Sciatic nerve (tissue), 2 donors: ENCODE measurements at regions not wholly inside any gene's neighbourhood (a gene's known extent, or its start where the extent isn't known, plus 50 kb on each side); places are given as distances from the start of the nearest gene placed in this dataset.
A peak's percentile ranks its signal among the peaks of the same experiment; 100 is the strongest.
"Not testable (repeated sequence)": the region's sequence is repeated elsewhere in the genome, so short reads cannot be mapped to it uniquely, and the experiment has no call there.

ENCODE experiments used
- ATAC-seq: fragments of 200-7000 bp; cut with Tn5 transposase; one replicate; pipeline ENCODE4 v1.9.1; 2020; ENCODE audit warnings: mild to moderate bottlenecking, moderate library complexity
- DNase-seq: peaks from one replicate; pipeline ENCODE4 v3.0.0-alpha.2; 2020; ENCODE audit warnings: low spot score
- intact Hi-C: fragments of 100-400 bp; cut with DNase I; formaldehyde crosslinking; loops from one replicate; pipeline ENCODE4 v1.14.2; 2022
- donor health status: DM: no; HTN: no; CAD: no.
- donor health status: DM: no; HTN: no; CAD: no.

- DNase-seq: peak; percentile 79
- intact Hi-C loops: no loop called here
- peak; percentile 40 for ATAC-seq
Observed at GRCh38 chr2:172299741-172300140, 127.6 kb upstream of the ITGA6 start.

DNA sequence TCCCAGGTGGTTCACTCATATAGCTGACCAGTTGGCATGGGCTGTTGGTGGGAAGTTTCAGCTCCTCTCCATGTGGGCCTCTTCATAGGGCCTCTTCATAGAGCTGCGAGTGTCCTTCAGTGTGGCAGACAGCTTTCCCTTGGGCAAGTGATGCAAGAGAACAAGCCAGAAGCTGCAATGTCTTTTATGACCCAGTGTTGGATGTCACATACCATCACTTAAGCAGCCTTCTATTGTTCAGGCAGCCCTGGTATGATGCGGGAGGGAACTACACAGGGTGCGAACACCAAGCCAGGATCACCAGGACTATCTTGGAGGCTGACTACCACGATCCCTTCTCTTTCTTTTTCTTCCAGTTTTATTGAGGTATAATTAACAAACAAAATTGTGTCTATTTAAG lies 126.5 kb upstream of the ITGA6 start:
- ATAC-seq (no peak), DNase-seq (no peak)
- intact Hi-C loops: no loop called here

GRCh38 chr2:172305066-172305465 lies 122.3 kb upstream of the ITGA6 start:
- DNase-seq (no peak), ATAC-seq (no peak)
- intact Hi-C loops: no loop called here

GRCh38 chr2:172307800-172308199 lies 119.6 kb upstream of the ITGA6 start:
- intact Hi-C loops: no loop called here
- ATAC-seq (no peak), DNase-seq (peak; percentile 75)

GRCh38 chr2:172308253-172308935 lies 119.0 kb upstream of the ITGA6 start:
- no peak for DNase-seq
- ATAC-seq: no peak
- intact Hi-C loops: no loop called here

DNA sequence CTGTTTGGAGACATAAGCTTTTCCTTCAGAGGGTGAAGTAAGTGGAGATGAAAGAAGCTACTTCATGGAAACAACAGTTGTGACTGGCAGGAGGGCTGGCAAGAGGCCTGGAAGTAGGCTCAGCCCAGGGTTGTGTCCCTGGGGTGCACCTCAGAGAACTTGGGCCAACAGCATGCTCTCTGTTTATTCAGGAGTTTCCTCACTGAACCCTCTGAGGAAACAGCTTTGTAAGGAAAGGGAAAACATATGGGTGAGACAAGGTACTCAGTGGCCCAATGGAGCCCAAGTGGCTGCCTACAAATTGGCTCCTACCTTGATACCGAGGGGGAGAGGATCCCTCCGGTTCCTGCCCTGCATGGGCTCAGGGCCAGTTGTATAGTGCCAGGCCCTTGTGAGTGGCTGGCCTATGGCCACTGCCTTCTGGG lies 115.5 kb upstream of the ITGA6 start:
- ATAC-seq (peak; percentile 91), DNase-seq (no peak)
- intact Hi-C loops: no loop called here

GRCh38 chr2:172313715-172314341 lies 113.6 kb upstream of the ITGA6 start:
- ATAC-seq (peak; percentile 46), DNase-seq (no peak)
- intact Hi-C loops: no loop called here

DNA sequence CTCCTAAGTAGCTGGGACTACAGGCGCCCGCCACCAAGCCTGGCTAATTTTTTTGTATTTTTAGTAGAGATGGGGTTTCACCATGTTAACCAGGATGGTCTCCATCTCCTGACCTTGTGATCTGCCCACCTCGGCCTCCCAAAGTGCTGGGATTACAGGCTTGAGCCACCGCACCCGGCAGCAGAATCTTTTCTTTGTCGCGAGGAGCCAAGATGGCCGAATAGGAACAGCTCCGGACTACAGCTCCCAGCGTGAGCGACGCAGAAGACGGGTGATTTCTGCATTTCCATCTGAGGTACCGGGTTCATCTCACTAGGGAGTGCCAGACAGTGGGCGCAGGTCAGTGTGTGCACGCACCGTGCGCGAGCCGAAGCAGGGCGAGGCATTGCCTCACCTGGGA lies 112.3 kb upstream of the ITGA6 start:
- ATAC-seq, DNase-seq, intact Hi-C loops: not testable (repeated sequence)

- no peak for DNase-seq
- intact Hi-C loops: no loop called here
- no peak for ATAC-seq
Observed at GRCh38 chr2:172322049-172322448, 105.3 kb upstream of the ITGA6 start.

GRCh38 chr2:172323256-172323655 lies 104.1 kb upstream of the ITGA6 start:
- ATAC-seq (no peak), DNase-seq (no peak)
- intact Hi-C loops: no loop called here

DNA sequence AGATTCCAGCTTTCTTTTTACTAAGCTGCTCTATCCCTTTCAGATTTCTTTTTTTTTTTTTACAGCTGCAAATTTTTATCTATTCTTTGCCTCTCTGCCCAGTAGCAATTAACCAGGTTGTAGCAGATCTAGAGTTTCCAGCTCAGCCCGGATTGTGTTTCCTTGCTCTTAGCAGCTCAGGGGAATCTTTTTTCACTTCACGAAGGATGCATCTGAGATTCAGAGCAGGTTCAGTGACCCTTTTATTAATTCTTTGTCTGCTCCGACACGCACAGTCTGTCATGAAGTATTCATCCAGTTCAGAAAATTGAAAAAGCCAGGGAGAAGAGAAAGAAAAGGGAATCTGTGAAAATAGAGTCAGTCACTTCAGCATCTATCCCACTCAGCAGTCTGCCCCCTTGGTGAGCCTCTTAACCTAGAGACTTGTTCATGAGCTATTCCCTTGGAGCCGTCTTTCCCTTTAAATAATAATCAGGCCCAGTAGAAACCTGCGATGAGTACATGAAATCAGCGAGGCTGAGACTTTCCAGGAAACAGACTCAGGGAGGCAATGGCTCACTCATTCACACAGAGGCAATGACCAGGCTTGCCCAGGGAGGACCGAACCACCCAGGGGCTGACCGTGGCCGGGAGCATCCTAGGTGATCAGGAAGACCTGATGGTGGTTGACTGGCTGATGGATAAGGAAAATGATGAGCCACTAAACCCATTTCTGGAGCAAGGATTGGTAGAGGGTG lies 103.4 kb upstream of the ITGA6 start:
- no peak for ATAC-seq
- no peak for DNase-seq
- intact Hi-C loops: no loop called here

- DNase-seq (no peak), ATAC-seq (no peak)
- intact Hi-C loops: no loop called here
Observed at GRCh38 chr2:172326211-172326509, 101.2 kb upstream of the ITGA6 start.

GRCh38 chr2:172328103-172328841 lies 99.1 kb upstream of the ITGA6 start:
- no peak for ATAC-seq
- DNase-seq: no peak
- intact Hi-C loops: no loop called here

DNA sequence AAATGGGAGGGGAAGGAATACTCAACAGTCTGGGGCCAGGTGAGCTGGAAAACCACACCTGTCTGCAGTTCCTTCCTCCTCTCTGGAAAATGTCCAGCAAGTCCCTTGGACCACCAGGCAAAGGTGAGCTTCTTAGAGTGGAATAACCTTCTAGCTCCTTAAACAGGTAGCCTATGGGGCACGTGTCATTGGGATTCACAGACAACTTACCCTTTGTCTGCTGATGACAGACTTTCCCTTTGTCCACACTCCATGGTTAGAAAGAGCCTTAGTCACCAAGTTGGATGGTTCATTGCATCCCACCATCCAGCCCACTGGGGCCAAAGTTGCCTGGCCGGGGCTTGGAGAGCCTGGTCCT lies 98.0 kb upstream of the ITGA6 start:
- DNase-seq (no peak), ATAC-seq (no peak)
- intact Hi-C loops: no loop called here

- ATAC-seq: peak; percentile 55
- intact Hi-C loops: no loop called here
- DNase-seq: peak; percentile 68
Observed at GRCh38 chr2:172329774-172330671, 97.4 kb upstream of the ITGA6 start.

GRCh38 chr2:172332507-172332906 lies 94.9 kb upstream of the ITGA6 start:
- DNase-seq (no peak), ATAC-seq (no peak)
- intact Hi-C loops: no loop called here

DNA sequence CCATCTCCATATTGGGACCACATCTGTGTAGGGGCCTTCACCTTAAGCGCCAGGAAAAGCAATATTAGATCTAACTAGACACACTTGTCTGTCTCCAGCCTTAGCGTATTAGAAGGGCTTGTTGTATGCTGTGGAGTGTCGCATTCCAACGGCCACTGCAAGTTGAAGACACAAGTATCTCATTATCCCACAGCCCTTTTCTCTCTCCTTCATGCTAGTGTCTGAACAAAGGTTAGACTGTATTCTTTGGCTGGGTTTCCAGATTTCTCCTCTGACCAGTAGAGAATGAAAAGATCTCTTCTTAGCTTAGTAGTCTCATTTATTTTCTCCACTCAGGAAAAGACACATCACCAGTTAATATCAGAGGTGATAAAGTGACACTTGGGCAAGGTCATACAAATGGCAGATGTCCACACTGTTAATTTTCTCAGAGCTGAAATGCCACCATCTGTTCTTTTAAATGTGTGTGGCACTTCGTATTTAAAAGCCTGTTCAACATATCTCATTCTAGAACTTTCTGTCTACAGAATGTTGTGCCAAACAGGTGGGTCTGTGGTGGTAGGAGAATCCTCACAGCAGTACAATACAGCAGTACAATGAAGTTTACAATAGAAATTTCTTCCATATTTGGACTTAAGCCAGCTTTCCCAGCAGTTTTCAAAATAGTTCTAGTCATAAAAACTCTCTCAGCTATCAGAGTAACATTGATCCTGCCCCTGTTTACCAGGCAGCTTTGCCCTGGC lies 94.0 kb upstream of the ITGA6 start:
- intact Hi-C loops: no loop called here
- DNase-seq: no peak
- peak; percentile 54 for ATAC-seq

- ATAC-seq: no peak
- intact Hi-C loops: no loop called here
- DNase-seq: no peak
Observed at GRCh38 chr2:172333978-172334330, 93.4 kb upstream of the ITGA6 start.
